ENCODE measurements at regions not wholly inside any gene's neighbourhood (a gene's known extent, or its start where the extent isn't known, plus 50 kb on each side); places are given as distances from the start of the nearest gene placed in this dataset.

DNA sequence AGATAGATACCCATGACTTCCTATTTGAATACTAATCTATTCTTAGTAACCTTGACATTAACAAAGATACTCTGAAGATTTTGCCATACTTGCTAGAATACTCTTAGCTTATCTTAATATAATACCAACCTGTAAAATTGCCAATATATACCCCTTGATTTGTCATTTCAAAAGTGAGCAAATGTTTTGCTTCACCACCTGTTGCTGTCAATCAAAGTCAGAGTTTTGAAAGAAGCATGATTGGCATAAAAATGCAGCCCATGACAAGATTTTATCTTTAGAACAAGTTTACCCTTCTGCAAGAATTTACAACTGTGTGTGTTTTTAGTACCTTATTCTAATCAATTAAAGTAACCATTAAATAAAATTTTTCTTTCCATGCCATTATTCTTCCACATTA is 236.2 kb downstream of the TBX18 start:
- TF ChIP-seq, protein P1, sequence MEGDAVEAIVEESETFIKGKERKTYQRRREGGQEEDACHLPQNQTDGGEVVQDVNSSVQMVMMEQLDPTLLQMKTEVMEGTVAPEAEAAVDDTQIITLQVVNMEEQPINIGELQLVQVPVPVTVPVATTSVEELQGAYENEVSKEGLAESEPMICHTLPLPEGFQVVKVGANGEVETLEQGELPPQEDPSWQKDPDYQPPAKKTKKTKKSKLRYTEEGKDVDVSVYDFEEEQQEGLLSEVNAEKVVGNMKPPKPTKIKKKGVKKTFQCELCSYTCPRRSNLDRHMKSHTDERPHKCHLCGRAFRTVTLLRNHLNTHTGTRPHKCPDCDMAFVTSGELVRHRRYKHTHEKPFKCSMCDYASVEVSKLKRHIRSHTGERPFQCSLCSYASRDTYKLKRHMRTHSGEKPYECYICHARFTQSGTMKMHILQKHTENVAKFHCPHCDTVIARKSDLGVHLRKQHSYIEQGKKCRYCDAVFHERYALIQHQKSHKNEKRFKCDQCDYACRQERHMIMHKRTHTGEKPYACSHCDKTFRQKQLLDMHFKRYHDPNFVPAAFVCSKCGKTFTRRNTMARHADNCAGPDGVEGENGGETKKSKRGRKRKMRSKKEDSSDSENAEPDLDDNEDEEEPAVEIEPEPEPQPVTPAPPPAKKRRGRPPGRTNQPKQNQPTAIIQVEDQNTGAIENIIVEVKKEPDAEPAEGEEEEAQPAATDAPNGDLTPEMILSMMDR (IDR thresholded peaks at IDR 0.05; ENCODE audit: borderline replicate concordance, control extremely low read depth, extremely low read depth, insufficient read depth, missing control alignments), result no peak
- in situ Hi-C loops (cut with MboI; ENCODE audit: low sequenced_read_pairs, unreplicated experiment), result no loop called here
- no peak for DNase-seq (ENCODE audit: low spot score)

GRCh38 chr6:84526631-84527030 is 237.8 kb downstream of the TBX18 start:
- DNase-seq (ENCODE audit: low spot score), result no peak
- in situ Hi-C loops (cut with MboI; ENCODE audit: low sequenced_read_pairs, unreplicated experiment), result no loop called here
- TF ChIP-seq, protein P1 (IDR thresholded peaks at IDR 0.05; ENCODE audit: borderline replicate concordance, control extremely low read depth, extremely low read depth, insufficient read depth, missing control alignments), result no peak

GRCh38 chr6:84525907-84526306 is 238.5 kb downstream of the TBX18 start:
- TF ChIP-seq, protein P1 (IDR thresholded peaks at IDR 0.05; ENCODE audit: borderline replicate concordance, control extremely low read depth, extremely low read depth, insufficient read depth, missing control alignments), result no peak
- no peak for DNase-seq (ENCODE audit: low spot score)
- in situ Hi-C loops (cut with MboI; ENCODE audit: low sequenced_read_pairs, unreplicated experiment), result no loop called here

DNA sequence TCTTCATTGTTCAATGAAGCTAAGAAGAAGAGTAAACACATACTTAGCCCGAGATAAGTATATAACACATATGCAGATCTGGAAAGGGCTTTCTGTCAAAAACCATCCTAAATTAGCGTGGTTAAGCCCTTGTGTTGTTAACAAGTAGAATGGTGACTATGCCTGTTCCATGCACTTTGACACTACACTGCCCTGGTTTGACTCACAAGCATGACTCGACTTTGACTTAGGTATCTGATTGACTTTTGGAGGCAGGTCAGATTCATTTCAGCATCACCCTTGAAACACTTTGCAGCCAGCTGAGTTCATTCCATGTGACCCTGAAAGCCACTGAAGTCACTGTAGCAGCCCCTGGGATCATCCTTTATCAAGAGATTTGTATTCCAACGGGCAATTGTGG is 239.8 kb downstream of the TBX18 start:
- in situ Hi-C loops (cut with MboI; ENCODE audit: low sequenced_read_pairs, unreplicated experiment), result no loop called here
- DNase-seq (ENCODE audit: low spot score), result no peak
- TF ChIP-seq, protein P1 (IDR thresholded peaks at IDR 0.05; ENCODE audit: borderline replicate concordance, control extremely low read depth, extremely low read depth, insufficient read depth, missing control alignments), result no peak

DNA sequence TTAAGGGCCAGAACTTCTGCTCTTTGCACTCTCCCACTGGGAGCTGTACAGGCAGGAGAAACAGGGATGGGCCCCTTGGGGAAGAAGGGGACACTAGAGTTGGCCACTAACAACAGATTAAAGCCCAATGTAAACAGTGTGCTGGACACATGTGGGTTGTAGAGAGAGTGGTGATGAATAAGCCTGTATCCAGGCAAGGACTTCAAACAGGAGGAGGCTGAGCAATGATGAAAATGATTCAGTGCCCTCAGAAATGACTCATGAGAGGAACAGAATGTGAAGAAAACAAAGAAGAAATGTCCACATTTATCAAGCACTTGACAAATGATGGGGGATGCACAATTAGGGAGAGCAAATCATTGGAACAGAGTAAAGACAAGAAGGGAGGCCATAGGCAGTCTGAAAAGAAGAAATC is 242.3 kb downstream of the TBX18 start:
- no peak for DNase-seq (ENCODE audit: low spot score)
- TF ChIP-seq, protein P1 (IDR thresholded peaks at IDR 0.05; ENCODE audit: borderline replicate concordance, control extremely low read depth, extremely low read depth, insufficient read depth, missing control alignments), result no peak
- in situ Hi-C loops (cut with MboI; ENCODE audit: low sequenced_read_pairs, unreplicated experiment), result no loop called here

- DNase-seq (ENCODE audit: low spot score), result no peak
- TF ChIP-seq, protein P1 (IDR thresholded peaks at IDR 0.05; ENCODE audit: borderline replicate concordance, control extremely low read depth, extremely low read depth, insufficient read depth, missing control alignments), result no peak
- in situ Hi-C loops (cut with MboI; ENCODE audit: low sequenced_read_pairs, unreplicated experiment), result no loop called here
Measured at GRCh38 chr6:84521511-84521910, 242.9 kb downstream of the TBX18 start.
